PFSK-1 (cell line): ENCODE measurements at regions not wholly inside any gene's neighbourhood (a gene's known extent, or its start where the extent isn't known, plus 50 kb on each side); places are given as distances from the start of the nearest gene placed in this dataset.

Experiments used
- POLR2AphosphoS5 ChIP-seq: IDR thresholded peaks from 2 replicates; pipeline ENCODE4 v1.6.1; 2012; ENCODE audit warnings: low read depth, mild to moderate bottlenecking, control low read depth, low read length, moderate library complexity
- SIN3A ChIP-seq: IDR thresholded peaks from 2 replicates; pipeline ENCODE4 v1.6.1; 2012; ENCODE audit warnings: mild to moderate bottlenecking, low read length, moderate library complexity, borderline replicate concordance; ENCODE audit not compliant: insufficient read depth
- TAF1 ChIP-seq: IDR thresholded peaks from 2 replicates; pipeline ENCODE4 v1.6.1; 2012; ENCODE audit warnings: low read length, control low read depth, borderline replicate concordance; ENCODE audit not compliant: insufficient read depth
- TF ChIP-seq, protein P1 (sequence below), 2 experiments: IDR thresholded peaks; 2 replicates each; pipeline versions ENCODE4 v1.6.1 to v1.8.0; 2011 to 2012; ENCODE audit warnings: low read depth in 2 of 2, low read length in 2 of 2, control low read depth in 1 of 2, inconsistent platforms in 1 of 2, mild to moderate bottlenecking in 1 of 2, moderate library complexity in 1 of 2; ENCODE audit not compliant: insufficient read depth in 1 of 2

DNA sequence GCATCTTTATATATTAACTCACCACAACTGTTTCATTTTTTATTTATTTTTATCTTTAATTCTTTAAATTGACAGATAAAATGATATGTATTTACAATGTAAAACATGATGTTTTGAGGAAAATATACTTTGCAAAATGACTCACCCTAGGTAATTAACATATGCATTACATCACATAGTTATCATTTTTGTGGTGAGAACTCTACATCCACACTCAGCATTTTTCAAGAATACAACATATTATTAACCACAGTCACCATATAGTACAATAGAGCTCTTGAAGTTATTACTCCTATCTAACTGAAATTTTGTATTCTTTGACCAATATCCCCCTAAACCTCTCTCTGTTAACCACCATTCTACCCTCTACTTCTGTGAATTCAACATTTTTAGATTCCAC lies 194.7 kb upstream of the KIF2B start:
- TF ChIP-seq, protein P1, sequence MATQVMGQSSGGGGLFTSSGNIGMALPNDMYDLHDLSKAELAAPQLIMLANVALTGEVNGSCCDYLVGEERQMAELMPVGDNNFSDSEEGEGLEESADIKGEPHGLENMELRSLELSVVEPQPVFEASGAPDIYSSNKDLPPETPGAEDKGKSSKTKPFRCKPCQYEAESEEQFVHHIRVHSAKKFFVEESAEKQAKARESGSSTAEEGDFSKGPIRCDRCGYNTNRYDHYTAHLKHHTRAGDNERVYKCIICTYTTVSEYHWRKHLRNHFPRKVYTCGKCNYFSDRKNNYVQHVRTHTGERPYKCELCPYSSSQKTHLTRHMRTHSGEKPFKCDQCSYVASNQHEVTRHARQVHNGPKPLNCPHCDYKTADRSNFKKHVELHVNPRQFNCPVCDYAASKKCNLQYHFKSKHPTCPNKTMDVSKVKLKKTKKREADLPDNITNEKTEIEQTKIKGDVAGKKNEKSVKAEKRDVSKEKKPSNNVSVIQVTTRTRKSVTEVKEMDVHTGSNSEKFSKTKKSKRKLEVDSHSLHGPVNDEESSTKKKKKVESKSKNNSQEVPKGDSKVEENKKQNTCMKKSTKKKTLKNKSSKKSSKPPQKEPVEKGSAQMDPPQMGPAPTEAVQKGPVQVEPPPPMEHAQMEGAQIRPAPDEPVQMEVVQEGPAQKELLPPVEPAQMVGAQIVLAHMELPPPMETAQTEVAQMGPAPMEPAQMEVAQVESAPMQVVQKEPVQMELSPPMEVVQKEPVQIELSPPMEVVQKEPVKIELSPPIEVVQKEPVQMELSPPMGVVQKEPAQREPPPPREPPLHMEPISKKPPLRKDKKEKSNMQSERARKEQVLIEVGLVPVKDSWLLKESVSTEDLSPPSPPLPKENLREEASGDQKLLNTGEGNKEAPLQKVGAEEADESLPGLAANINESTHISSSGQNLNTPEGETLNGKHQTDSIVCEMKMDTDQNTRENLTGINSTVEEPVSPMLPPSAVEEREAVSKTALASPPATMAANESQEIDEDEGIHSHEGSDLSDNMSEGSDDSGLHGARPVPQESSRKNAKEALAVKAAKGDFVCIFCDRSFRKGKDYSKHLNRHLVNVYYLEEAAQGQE (IDR thresholded peaks at IDR 0.05; ENCODE audit: insufficient read depth in 1 of 2, low read depth in 2 of 2, low read length in 2 of 2): no peak
- TF ChIP-seq TAF1: no peak
- TF ChIP-seq POLR2AphosphoS5: no peak
- TF ChIP-seq SIN3A: no peak
